ENCODE measurements at regions not wholly inside any gene's neighbourhood (a gene's known extent, or its start where the extent isn't known, plus 50 kb on each side); places are given as distances from the start of the nearest gene placed in this dataset.
"Not testable (repeated sequence)": the region's sequence is repeated elsewhere in the genome, so short reads cannot be mapped to it uniquely, and the experiment has no call there.

GRCh38 chr5:125612776-125613175, 810.4 kb upstream of the GRAMD2B start:
- DNase-seq, result no peak

- DNase-seq, result no peak
These were observed 793.0 kb upstream of the GRAMD2B start for GRCh38 chr5:125630237-125630636.

GRCh38 chr5:125633523-125633922, 789.7 kb upstream of the GRAMD2B start:
- no peak for DNase-seq

GRCh38 chr5:125634216-125634835, 788.9 kb upstream of the GRAMD2B start:
- DNase-seq, result no peak

- DNase-seq, result no peak
These were observed 783.4 kb upstream of the GRAMD2B start for GRCh38 chr5:125639858-125640257.

- no peak for DNase-seq
These were observed 770.4 kb upstream of the GRAMD2B start for GRCh38 chr5:125652761-125653160.

GRCh38 chr5:125654392-125654791, 768.8 kb upstream of the GRAMD2B start:
- no peak for DNase-seq

GRCh38 chr5:125655156-125655555, 768.1 kb upstream of the GRAMD2B start:
- DNase-seq, result no peak

- DNase-seq, result no peak
These were observed 765.3 kb upstream of the GRAMD2B start for GRCh38 chr5:125657936-125658335.

- DNase-seq, result peak; percentile 21
These were observed 763.7 kb upstream of the GRAMD2B start for GRCh38 chr5:125659316-125660023.

GRCh38 chr5:125660231-125660895, 762.8 kb upstream of the GRAMD2B start:
- no peak for DNase-seq

GRCh38 chr5:125661584-125661983, 761.6 kb upstream of the GRAMD2B start:
- no peak for DNase-seq

GRCh38 chr5:125668884-125669283, 754.3 kb upstream of the GRAMD2B start:
- no peak for DNase-seq

GRCh38 chr5:125673359-125673950, 749.8 kb upstream of the GRAMD2B start:
- no peak for DNase-seq

- peak; percentile 17 for DNase-seq
These were observed 743.7 kb upstream of the GRAMD2B start for GRCh38 chr5:125679522-125679921.

- DNase-seq, result no peak
These were observed 739.5 kb upstream of the GRAMD2B start for GRCh38 chr5:125683669-125684068.

- DNase-seq, result peak; percentile 24
These were observed 737.4 kb upstream of the GRAMD2B start for GRCh38 chr5:125685771-125686170.

GRCh38 chr5:125691738-125692530, 731.3 kb upstream of the GRAMD2B start:
- not testable (repeated sequence) for DNase-seq

- DNase-seq, result peak; percentile 74
These were observed 727.1 kb upstream of the GRAMD2B start for GRCh38 chr5:125695996-125696655.

- DNase-seq, result peak; percentile 93
These were observed 726.4 kb upstream of the GRAMD2B start for GRCh38 chr5:125696762-125697161.

GRCh38 chr5:125698420-125698819, 724.8 kb upstream of the GRAMD2B start:
- no peak for DNase-seq

GRCh38 chr5:125699860-125700259, 723.3 kb upstream of the GRAMD2B start:
- no peak for DNase-seq
